CD4-positive, alpha-beta T cell treated with Interleukin-10 for 1 hour (primary cell): ENCODE measurements at regions not wholly inside any gene's neighbourhood (a gene's known extent, or its start where the extent isn't known, plus 50 kb on each side); places are given as distances from the start of the nearest gene placed in this dataset.

ENCODE experiments used
- DNase-seq: peaks from one replicate; pipeline ENCODE4 v3.0.0-alpha.2; 2020

DNA sequence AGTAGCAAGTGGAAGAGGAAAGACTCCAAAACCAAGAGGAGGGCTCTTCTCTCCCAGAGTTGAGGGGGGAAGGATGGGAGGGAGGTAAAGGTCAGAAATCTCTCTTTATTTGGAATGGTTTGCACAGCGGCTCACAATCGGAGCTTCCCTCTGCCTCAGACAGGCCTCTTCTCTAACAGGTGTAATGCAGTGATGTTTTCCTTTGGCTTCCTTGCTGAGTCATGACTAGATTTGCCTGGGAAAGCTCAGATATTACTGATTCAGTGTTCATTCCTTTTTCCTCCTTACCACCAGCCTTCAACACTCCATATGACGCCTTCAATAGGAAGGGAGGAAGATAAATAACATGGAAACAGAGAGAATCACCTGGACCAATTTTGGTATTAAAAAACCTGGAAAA, 136.6 kb downstream of the RNF152 start:
- DNase-seq: no peak

DNA sequence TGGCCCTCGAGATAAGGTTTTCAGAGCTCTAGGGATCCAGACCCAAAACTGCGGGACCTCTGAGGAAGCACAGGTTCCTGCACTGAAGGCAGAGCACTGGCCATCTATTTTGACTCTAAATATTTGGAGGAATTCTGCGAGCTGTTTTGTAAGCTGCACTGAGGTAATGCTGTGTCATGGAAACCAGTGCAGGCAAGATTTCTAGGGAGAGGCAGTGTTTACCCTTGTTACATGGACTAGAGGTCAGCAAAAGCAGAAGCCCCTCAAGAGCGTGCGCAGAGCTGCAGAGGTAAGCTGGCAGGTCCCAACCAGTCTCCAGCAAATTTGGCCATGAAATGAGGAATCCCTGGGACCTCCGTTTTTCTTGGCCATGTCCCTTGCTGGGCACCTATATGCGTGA, 137.3 kb downstream of the RNF152 start:
- no peak for DNase-seq

GRCh38 chr18:61754039-61754583, 138.7 kb downstream of the RNF152 start:
- no peak for DNase-seq

- DNase-seq: no peak
Observed at GRCh38 chr18:61753373-61753772, 139.4 kb downstream of the RNF152 start.

GRCh38 chr18:61752973-61753372, 139.8 kb downstream of the RNF152 start:
- no peak for DNase-seq

- no peak for DNase-seq
Observed at GRCh38 chr18:61750840-61751668, 141.8 kb downstream of the RNF152 start.

GRCh38 chr18:61749546-61749945, 143.3 kb downstream of the RNF152 start:
- DNase-seq: no peak

DNA sequence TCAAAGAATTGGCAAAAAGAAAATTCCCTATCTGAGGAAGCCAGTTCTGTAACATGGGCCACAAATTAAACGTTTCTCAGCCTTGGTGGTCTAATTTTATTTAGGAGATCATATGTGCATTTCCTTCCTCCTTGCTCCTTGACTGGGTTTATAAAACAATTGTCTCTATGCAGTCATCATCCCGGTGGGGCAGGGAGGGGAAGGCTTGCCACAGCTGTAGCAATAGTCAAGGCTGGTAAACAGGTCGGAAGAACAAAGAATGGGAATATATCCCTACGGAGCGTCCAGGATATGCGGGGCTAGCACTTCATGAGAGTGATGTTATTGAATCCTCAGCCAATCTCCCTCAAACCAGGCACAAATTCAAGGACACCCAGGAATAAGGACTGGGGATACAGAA, 143.8 kb downstream of the RNF152 start:
- DNase-seq: no peak

- DNase-seq: no peak
Observed at GRCh38 chr18:61748004-61748403, 144.8 kb downstream of the RNF152 start.

GRCh38 chr18:61743775-61744531, 148.9 kb downstream of the RNF152 start:
- no peak for DNase-seq

DNA sequence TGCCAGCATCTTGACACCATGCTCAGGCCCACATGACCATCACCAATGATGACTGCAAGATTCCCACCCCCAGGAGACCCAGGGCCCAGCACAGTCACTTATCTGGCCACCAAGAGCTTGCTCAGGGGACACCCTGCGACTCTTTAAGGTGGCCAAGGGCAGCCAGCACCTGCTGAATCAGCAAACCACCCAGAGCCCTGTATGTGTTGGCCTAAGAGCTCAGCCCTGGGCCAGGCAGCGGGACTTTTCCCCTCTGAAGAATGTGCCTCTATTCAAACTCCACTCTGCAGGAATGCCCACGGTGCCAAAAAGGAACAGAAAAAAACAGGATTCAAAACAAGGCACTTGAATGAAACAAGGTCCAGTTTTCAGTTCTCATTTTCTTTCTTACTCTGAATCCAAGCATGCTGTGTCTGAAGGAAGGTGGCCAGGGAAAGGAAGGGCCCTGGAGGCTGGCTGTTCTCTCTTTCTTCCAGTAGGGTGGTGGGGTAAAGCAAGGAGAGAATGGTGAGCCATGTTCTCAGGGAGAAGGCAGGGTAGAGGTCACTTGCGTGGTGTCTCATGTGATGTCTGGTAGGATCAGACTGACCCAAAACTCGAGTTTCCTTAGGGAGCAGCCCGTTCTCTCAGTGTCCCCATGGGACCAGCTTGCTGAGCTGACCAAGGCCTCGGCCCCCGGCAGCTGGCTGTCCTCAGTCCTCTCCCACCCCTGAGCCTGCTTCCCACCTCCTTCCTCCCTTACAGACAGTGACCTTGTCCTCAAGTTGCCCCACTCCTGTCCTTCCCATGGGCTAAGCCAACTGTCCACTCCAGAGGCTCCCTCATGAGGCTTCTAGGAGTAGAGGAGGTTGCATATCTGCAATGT, 150.0 kb downstream of the RNF152 start:
- DNase-seq: no peak

DNA sequence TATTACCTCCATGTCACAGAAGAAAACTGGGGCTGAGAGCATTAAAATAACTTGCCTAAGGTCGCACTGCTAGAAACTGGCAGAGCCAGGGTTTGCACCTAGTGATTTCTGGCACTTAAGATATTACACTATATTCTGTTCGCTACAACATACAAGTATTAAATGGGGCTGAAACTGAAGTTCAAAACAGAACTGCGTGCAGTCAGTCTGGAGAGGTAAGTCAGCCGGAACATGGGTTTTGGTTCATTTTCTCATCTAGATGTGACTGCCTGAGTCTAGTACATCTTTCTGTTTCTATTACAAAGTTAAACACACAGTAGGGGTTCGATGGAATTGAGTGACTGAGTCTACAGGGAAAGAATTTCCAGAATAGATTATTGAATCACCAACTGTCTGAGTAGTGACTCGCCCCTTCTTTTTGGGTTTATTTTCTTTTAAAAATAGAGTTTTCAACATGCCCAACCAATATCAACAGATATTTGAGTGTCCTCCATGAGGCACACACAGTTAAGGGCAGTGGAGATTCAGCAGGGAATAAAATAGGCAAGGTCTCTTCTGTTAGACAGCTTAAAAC, 150.8 kb downstream of the RNF152 start:
- no peak for DNase-seq

DNA sequence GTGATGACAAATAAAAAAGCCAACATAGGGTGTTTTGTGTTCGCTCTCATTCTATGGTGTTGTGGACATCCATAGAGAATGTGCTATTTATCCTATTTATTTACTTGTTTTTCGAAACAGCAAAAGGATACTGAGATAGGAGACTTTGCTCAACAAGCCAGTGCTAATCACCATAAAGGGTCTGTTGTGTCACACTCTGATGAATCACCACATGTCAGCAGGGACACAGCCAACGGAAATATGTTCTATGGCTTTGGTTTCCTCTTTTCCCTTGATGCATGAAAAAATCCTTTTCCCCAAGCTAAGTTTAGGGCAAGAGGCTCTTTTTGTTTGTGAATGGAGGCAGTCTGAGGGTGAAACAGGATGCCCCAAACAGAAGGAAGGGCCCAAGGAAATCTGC, 154.3 kb downstream of the RNF152 start:
- no peak for DNase-seq

DNA sequence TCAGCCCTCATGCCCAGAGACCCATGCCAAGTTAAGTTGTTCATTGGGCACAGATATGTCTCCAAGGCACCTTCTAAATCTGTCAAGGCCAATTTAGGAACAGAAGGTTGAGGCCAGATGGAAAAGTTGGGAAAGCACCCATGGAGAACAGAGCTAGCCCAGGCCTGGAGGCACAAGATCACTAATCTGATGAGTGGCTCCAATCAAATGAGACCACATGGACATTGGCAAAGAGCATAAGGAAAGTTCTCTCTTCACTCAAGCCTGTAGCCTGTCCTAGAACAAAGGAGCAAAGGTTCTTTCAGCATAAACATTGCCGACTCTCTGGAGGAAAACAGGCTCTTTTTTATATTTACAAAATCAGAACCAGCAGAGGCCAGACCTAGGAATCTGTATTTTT, 154.8 kb downstream of the RNF152 start:
- no peak for DNase-seq

DNA sequence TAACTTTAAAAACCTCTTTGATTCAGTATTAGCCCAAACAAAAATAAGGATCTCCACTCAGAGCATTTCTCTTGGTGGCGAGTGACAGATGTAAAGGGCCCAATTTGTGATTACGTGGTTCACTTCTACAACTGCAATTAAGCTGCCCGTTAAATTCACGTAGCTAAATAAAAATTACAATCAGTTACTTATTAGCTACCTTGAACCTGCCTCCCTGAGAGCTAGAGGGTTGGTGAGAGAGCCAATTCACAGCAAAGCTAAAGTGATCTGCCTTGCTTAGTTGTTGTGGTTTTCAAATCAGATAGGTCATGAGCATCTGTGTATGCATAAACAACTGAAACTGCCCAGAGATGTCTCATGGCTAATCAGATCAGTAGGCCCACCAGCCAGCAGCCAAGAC, 156.7 kb downstream of the RNF152 start:
- no peak for DNase-seq

DNA sequence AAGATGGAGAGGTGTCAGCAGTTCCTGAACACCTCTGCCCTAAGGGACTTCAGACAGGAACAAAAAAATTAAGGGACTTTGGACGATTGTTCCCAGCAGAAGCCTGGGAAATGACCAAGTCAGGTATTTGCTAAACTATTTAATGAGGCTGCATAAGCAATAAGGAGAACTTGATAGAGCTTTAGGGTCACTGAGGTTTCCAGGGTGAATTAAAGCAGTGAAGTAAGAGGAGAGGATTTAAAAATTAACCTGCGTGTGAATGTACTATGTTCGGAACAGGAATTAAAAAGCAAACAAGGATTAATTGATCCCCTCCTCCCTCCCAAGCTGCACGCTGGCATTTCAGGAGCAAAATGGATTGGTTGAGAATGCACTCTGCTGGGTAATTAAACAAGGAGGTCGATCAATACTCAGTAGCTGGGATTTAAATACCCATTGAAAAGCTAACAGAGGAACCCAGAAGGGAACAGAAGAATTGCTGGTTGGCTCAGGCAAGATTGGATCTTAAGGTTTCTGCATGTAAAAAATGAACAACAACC, 157.2 kb downstream of the RNF152 start:
- DNase-seq: no peak

- no peak for DNase-seq
Observed at GRCh38 chr18:61734396-61734795, 158.4 kb downstream of the RNF152 start.

GRCh38 chr18:61732854-61733253, 160.0 kb downstream of the RNF152 start:
- no peak for DNase-seq

GRCh38 chr18:61731693-61732376, 161.0 kb downstream of the RNF152 start:
- no peak for DNase-seq

DNA sequence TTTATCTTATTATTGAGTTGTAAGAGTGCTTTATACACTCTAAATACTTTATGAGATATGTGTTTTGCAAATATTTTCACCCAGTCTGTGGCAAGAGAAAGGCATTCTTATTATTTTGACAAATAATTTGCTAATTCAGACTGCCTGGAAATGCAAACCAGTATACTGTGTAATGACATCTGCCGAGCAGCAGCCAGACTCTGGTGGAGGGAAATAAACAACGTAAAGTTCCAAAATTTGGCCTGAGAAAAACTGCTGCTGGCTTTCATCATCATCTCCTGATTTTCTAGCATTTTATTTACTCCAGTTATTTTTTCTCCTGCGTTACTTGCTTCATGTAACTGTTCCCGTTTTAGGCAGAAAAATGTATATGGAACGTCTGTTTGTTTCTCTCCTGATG, 161.6 kb downstream of the RNF152 start:
- no peak for DNase-seq

- no peak for DNase-seq
Observed at GRCh38 chr18:61729322-61729721, 163.5 kb downstream of the RNF152 start.
